ENCODE measurements at regions not wholly inside any gene's neighbourhood (a gene's known extent, or its start where the extent isn't known, plus 50 kb on each side); places are given as distances from the start of the nearest gene placed in this dataset.

GRCh38 chr12:130286741-130287440, 50.8 kb upstream of the PIWIL1 start:
- peaks cover 0 to 5% (median 5%) of the 10 kb centered on the region in 3 donors for H3K9me3 ChIP-seq (ENCODE audit: control insufficient read depth in 3 of 3, low read length in 3 of 3)
- H3K4me3 ChIP-seq (ENCODE audit: low read length in 3 of 3) = no peak overlapping the region
- no peak overlapping the region for H3K27ac ChIP-seq (ENCODE audit: low read depth, low read length)
- no peaks in the 10 kb centered on the region for H3K4me1 ChIP-seq (ENCODE audit: control insufficient read depth in 3 of 3, insufficient read depth in 3 of 3, low read length in 3 of 3)
- H3K36me3 ChIP-seq (ENCODE audit: control insufficient read depth in 3 of 3, insufficient read depth in 3 of 3, low read length in 3 of 3) = no peaks in the 10 kb centered on the region
- peaks cover 0 to 7% (median 0%) of the 10 kb centered on the region in 3 donors for H3K27me3 ChIP-seq (ENCODE audit: control insufficient read depth in 3 of 3, insufficient read depth in 3 of 3, low read length in 3 of 3)
- no peak overlapping the region for H3K9ac ChIP-seq (ENCODE audit: low read depth in 1 of 3, low read length in 3 of 3)
